NCI-H526 treated with DMSO at 0.1 percent for 48 hours (cell line): ENCODE measurements at regions not wholly inside any gene's neighbourhood (a gene's known extent, or its start where the extent isn't known, plus 50 kb on each side); places are given as distances from the start of the nearest gene placed in this dataset.

Experiments
- DNase-seq: peaks from one replicate; lab custom pipeline; 2025; lab: John Stamatoyannopoulos, UW

DNA sequence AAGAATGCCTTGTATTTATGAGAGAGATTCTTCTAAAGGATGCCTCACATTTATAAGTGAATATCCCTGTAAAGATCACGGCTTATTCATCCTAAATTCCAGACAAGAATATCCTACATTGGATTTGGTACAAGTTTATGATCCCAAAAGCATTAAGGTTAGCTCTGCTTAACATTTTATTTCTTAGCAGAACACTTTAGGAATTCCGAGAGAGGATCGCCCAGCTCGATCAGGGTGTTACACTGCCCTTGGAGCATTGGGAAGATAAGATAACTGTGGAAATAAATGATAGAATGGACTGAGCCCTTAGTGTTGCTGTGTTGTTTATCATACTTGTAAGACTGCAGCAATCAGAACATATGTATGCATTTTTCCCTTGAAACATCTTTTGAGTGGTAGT is 223.0 kb upstream of the CDIN1 start:
- no peak for DNase-seq

- no peak for DNase-seq
Measured at GRCh38 chr15:36356978-36357601, 222.3 kb upstream of the CDIN1 start.

GRCh38 chr15:36358094-36358493 is 221.3 kb upstream of the CDIN1 start:
- no peak for DNase-seq

DNA sequence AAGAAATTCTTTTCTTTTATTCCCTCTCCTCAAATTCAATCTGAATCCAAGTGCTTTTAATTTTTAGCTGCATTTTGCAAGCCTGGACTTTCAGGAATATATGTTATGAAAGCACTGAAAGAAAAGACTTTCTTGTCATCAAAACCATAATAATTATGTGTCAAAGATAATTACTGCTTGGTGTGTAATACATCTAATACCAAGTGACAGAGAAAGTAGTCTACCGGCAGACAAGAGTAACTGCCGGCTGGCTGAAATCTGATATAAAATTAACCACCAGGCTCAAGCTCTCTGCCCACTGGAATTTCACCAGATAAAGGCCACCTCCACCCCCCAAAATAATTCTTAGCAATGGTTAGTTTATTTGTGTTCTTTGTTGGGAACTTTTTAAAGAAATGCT is 220.9 kb upstream of the CDIN1 start:
- no peak for DNase-seq

GRCh38 chr15:36359286-36359685 is 220.1 kb upstream of the CDIN1 start:
- no peak for DNase-seq

DNA sequence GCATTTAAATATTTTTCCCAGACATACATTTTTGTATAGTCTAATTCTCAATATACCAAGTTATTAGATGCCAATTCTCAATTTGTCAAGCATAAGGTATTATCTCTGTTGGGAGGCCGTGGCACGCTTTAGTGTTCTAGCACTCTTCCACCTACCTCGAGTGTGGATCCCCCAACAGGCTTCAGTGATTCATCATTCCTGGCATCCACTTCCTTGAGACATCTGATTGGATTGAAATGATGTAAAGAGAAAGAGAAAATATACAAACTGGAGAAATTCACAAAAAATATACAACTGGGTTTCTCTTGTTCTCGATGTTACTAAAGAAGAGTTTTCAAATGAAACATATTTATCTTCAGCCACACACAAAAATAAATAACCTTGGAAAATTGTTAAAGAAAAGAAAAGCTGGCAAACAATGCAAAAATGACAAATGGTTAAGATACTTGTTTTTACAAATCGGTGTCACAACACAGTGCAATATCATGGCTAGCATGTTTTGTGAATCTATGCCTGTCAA is 218.0 kb upstream of the CDIN1 start:
- no peak for DNase-seq

- DNase-seq: no peak
Measured at GRCh38 chr15:36362509-36362915, 216.9 kb upstream of the CDIN1 start.

DNA sequence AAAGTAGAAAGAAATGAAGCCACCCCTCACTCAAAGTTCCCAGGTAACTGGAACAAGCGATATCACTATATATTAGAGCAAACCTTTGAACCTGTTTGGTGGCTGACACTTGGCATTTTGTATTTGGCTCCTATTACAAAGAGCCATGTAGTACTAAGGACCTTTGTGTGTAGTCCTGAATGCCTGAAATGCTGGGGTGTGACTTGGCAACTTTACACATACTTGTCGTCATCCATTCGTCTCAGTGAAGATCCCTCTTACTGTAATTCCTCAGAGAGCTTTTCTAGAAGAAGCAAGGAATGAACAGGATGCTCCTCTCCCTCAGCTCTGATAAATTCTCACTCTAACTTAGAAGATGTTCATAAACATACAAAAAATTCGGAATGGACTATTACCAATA is 216.1 kb upstream of the CDIN1 start:
- DNase-seq: no peak

DNA sequence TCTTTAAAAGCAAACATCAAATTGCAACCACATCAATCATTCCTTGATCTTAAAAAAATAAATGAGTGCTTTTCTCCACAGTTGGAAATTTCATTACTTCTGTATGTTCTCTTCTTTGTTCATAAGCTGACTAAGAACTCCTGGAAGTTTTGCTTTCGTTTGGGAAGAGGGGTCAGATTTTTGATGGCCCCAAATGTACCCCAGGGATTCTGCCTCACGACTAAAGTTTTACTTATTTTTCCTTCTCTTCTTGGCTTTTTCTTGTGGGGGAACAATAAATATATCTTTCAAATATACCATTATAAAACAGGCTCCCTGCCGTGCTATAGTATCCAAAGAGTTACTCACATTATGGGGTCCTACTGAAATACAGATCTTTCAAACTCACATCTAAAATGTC is 215.0 kb upstream of the CDIN1 start:
- DNase-seq: no peak

DNA sequence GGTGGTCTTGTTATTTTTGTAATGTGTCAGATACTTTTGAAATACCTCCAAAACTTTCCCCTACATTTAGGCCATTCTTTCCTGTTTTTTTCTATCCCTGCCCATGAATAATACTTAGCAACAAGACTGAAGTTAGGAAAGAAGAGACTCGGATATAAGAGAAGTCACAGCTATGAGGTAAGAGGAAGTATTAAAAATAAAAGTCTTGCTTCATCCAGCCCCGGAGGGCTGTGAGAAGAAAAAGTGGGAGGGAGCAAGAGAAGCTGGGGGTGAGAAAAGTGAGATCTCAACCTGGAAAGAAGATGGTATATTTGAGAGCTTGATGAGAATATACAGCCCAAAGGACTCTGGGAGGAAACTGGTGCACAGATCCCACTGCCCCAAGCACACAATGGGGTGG is 213.5 kb upstream of the CDIN1 start:
- DNase-seq: no peak

DNA sequence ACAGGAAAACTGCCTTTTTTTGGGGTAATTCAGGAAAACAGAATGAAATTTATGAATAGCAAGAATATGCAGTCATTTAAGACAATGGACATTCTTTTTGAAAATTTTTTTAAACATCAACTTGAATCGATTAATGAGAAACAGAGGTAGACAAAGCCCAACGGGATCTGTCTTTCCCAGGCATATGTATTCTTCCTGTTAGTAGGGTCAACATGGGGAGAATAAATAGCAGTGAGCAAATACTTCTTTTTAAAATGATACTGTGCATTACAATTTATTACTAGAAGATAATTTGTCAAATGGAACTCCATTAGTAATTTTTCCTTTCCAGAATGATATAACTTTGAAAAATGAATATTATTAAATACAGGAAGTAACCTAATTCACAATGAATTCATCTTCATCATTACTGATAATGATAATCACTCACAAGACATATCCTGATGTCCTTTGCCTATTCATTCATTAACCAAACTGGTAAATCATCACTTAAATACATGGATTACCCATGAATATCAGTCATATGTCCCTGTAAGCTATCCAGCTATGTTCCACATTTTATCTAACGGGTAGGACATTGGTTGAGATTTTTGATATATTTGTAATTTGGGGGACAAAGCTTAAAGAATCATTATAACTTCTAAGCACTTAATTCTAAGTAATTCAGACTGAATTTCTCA is 209.2 kb upstream of the CDIN1 start:
- no peak for DNase-seq

GRCh38 chr15:36370731-36371112 is 208.7 kb upstream of the CDIN1 start:
- no peak for DNase-seq

- DNase-seq: no peak
Measured at GRCh38 chr15:36371509-36371908, 207.9 kb upstream of the CDIN1 start.

GRCh38 chr15:36372968-36373367 is 206.5 kb upstream of the CDIN1 start:
- DNase-seq: no peak

- DNase-seq: no peak
Measured at GRCh38 chr15:36373550-36373949, 205.9 kb upstream of the CDIN1 start.

GRCh38 chr15:36389107-36389506 is 190.3 kb upstream of the CDIN1 start:
- no peak for DNase-seq

DNA sequence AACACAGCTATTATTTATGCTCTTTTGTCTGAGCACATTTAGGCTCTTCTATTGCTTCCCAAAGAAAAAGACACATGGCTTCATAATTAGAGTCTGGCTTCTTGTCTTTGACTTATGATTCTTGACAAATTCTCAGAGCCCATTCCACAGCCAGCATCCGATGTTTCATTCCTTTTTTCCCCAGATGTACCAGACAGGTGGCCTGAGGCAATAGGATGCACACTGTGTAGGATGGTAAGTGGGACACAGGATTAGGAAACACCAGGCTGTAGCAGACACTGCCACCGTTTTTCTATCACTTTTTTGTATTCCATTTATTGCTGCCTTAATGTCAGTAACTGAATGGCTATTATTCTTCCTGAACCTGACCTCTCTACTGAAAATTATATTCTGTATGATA is 188.9 kb upstream of the CDIN1 start:
- DNase-seq: no peak

- DNase-seq: no peak
Measured at GRCh38 chr15:36392676-36393266, 186.7 kb upstream of the CDIN1 start.

GRCh38 chr15:36398212-36398611 is 181.2 kb upstream of the CDIN1 start:
- DNase-seq: no peak

- no peak for DNase-seq
Measured at GRCh38 chr15:36399276-36399675, 180.2 kb upstream of the CDIN1 start.

GRCh38 chr15:36400936-36401585 is 178.4 kb upstream of the CDIN1 start:
- DNase-seq: no peak

GRCh38 chr15:36401586-36401966 is 177.8 kb upstream of the CDIN1 start:
- DNase-seq: no peak

- no peak for DNase-seq
Measured at GRCh38 chr15:36403351-36403750, 176.1 kb upstream of the CDIN1 start.
